ENCODE measurements at regions not wholly inside any gene's neighbourhood (a gene's known extent, or its start where the extent isn't known, plus 50 kb on each side); places are given as distances from the start of the nearest gene placed in this dataset.

GRCh38 chr21:35411434-35411833 lies 362.3 kb upstream of the RUNX1 start:
- no peak for TF ChIP-seq TAF1 (IDR thresholded peaks at IDR 0.05; ENCODE audit: borderline replicate concordance, low read depth, low read length)
- no peak for TF ChIP-seq CTCF (IDR thresholded peaks at IDR 0.05)
- TF ChIP-seq CHD2 (IDR thresholded peaks at IDR 0.05; ENCODE audit: low read length, partially characterized antibody), result no peak
- TF ChIP-seq POLR2AphosphoS5 (IDR thresholded peaks at IDR 0.05; ENCODE audit: low read depth, low read length), result no peak
- TF ChIP-seq RFX5 (IDR thresholded peaks at IDR 0.05; ENCODE audit: low read length), result no peak
- no peak for TF ChIP-seq IRF3 (IDR thresholded peaks at IDR 0.05; ENCODE audit: low read depth, low read length)
- TF ChIP-seq YY1 (IDR thresholded peaks at IDR 0.05; ENCODE audit: low read depth), result no peak
- no peak for TF ChIP-seq SMC3 (IDR thresholded peaks at IDR 0.05; ENCODE audit: low read depth, low read length)
- no peak for TF ChIP-seq EZH2phosphoT487 (IDR thresholded peaks at IDR 0.05; ENCODE audit: borderline replicate concordance, low read depth)
- TF ChIP-seq EP300 (IDR thresholded peaks at IDR 0.05; ENCODE audit: borderline replicate concordance in 1 of 2, low read depth in 1 of 2, low read length in 1 of 2), result no peak

Measured in SK-N-SH (cell line).